ENCODE measurements at regions not wholly inside any gene's neighbourhood (a gene's known extent, or its start where the extent isn't known, plus 50 kb on each side); places are given as distances from the start of the nearest gene placed in this dataset.

- no peak for DNase-seq (ENCODE audit: low read depth)
- H3K4me3 ChIP-seq (ENCODE audit: low read depth, low read length), result no peak overlapping the region
- TF ChIP-seq, protein P1, sequence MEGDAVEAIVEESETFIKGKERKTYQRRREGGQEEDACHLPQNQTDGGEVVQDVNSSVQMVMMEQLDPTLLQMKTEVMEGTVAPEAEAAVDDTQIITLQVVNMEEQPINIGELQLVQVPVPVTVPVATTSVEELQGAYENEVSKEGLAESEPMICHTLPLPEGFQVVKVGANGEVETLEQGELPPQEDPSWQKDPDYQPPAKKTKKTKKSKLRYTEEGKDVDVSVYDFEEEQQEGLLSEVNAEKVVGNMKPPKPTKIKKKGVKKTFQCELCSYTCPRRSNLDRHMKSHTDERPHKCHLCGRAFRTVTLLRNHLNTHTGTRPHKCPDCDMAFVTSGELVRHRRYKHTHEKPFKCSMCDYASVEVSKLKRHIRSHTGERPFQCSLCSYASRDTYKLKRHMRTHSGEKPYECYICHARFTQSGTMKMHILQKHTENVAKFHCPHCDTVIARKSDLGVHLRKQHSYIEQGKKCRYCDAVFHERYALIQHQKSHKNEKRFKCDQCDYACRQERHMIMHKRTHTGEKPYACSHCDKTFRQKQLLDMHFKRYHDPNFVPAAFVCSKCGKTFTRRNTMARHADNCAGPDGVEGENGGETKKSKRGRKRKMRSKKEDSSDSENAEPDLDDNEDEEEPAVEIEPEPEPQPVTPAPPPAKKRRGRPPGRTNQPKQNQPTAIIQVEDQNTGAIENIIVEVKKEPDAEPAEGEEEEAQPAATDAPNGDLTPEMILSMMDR (IDR thresholded peaks at IDR 0.05; ENCODE audit: insufficient read depth, low read depth, low read length, missing control alignments), result no peak
Measured at GRCh38 chr15:48060396-48060795, 60.4 kb upstream of the SLC24A5 start.

GRCh38 chr15:48061605-48062004 is 59.2 kb upstream of the SLC24A5 start:
- no peak for DNase-seq (ENCODE audit: low read depth)
- H3K4me3 ChIP-seq (ENCODE audit: low read depth, low read length), result no peak overlapping the region
- TF ChIP-seq, protein P1 (IDR thresholded peaks at IDR 0.05; ENCODE audit: insufficient read depth, low read depth, low read length, missing control alignments), result no peak

- TF ChIP-seq, protein P1 (IDR thresholded peaks at IDR 0.05; ENCODE audit: insufficient read depth, low read depth, low read length, missing control alignments), result no peak
- no peak overlapping the region for H3K4me3 ChIP-seq (ENCODE audit: low read depth, low read length)
- no peak for DNase-seq (ENCODE audit: low read depth)
Measured at GRCh38 chr15:48062148-48062872, 58.5 kb upstream of the SLC24A5 start.

DNA sequence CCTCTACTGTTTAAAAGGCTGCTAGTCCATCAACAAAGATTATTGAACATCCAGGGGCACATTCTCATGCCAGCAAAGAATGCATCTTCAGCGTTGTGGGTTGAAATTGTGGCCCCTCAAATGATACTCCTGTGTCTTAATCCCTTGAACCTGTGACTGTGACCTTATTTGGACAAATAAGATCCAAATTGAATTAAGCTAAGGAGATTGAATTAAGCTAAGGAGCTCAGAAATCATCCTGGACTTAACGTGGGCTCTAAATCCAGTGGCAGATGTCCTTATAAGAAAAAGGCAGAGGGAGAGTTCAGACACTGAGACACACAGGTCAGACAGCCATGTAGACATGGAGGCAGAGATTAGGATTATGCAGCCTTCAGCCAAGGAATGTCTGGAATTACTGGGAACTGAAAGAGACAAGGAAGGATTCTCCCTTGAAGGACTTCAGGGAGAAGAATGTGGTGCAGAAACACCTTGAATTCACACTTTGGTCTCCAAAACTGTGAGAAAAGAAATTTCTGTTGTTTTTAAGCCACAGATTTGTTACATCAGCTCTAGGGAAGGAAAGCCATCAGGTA is 57.3 kb upstream of the SLC24A5 start:
- DNase-seq (ENCODE audit: low read depth), result no peak
- TF ChIP-seq, protein P1 (IDR thresholded peaks at IDR 0.05; ENCODE audit: insufficient read depth, low read depth, low read length, missing control alignments), result no peak
- H3K4me3 ChIP-seq (ENCODE audit: low read depth, low read length), result no peak overlapping the region

- TF ChIP-seq, protein P1 (IDR thresholded peaks at IDR 0.05; ENCODE audit: insufficient read depth, low read depth, low read length, missing control alignments), result no peak
Measured at GRCh38 chr15:48064421-48064820, 56.4 kb upstream of the SLC24A5 start.

GRCh38 chr15:48066456-48066855 is 54.3 kb upstream of the SLC24A5 start:
- no peak overlapping the region for H3K4me3 ChIP-seq (ENCODE audit: low read depth, low read length)
- DNase-seq (ENCODE audit: low read depth), result no peak
- TF ChIP-seq, protein P1 (IDR thresholded peaks at IDR 0.05; ENCODE audit: insufficient read depth, low read depth, low read length, missing control alignments), result no peak

More at GRCh38 chr15:48064421-48064820, 56.4 kb upstream of the SLC24A5 start:
- no peak for DNase-seq (ENCODE audit: low read depth)
- no peak overlapping the region for H3K4me3 ChIP-seq (ENCODE audit: low read depth, low read length)
